Hematopoietic multipotent progenitor cell (in vitro differentiated cells): ENCODE measurements at regions not wholly inside any gene's neighbourhood (a gene's known extent, or its start where the extent isn't known, plus 50 kb on each side); places are given as distances from the start of the nearest gene placed in this dataset.

ENCODE experiments used
- DNase-seq, 3 donors: peaks; one replicate each; pipeline ENCODE4 v3.0.0-alpha.2; 2011 to 2015; ENCODE audit warnings: low read depth in 2 of 3, low spot score in 2 of 3

GRCh38 chr2:8525582-8526402, 156.1 kb upstream of the ID2 start:
- DNase-seq = peak in 2 of 3 donors; percentile 83 to 85

GRCh38 chr2:8526403-8526696, 155.5 kb upstream of the ID2 start:
- no peak for DNase-seq

GRCh38 chr2:8527031-8527430, 154.8 kb upstream of the ID2 start:
- DNase-seq = no peak

- DNase-seq = no peak
These were observed 154.2 kb upstream of the ID2 start for GRCh38 chr2:8527676-8528075.

- no peak for DNase-seq
These were observed 153.0 kb upstream of the ID2 start for GRCh38 chr2:8528863-8529262.

GRCh38 chr2:8529706-8530277, 152.1 kb upstream of the ID2 start:
- DNase-seq = no peak

GRCh38 chr2:8531481-8531880, 150.4 kb upstream of the ID2 start:
- DNase-seq = no peak

- no peak for DNase-seq
These were observed 149.4 kb upstream of the ID2 start for GRCh38 chr2:8532438-8532837.

GRCh38 chr2:8533923-8534322, 147.9 kb upstream of the ID2 start:
- DNase-seq = no peak

GRCh38 chr2:8534386-8534728, 147.5 kb upstream of the ID2 start:
- no peak for DNase-seq

GRCh38 chr2:8534729-8535468, 147.0 kb upstream of the ID2 start:
- DNase-seq = peak in 2 of 3 donors; percentile 78 to 89

- no peak for DNase-seq
These were observed 146.4 kb upstream of the ID2 start for GRCh38 chr2:8535469-8535795.

GRCh38 chr2:8535821-8536685, 145.8 kb upstream of the ID2 start:
- no peak for DNase-seq

GRCh38 chr2:8536686-8537561, 144.9 kb upstream of the ID2 start:
- no peak for DNase-seq

GRCh38 chr2:8537562-8538155, 144.2 kb upstream of the ID2 start:
- DNase-seq = no peak

GRCh38 chr2:8538531-8538930, 143.3 kb upstream of the ID2 start:
- DNase-seq = no peak

- no peak for DNase-seq
These were observed 142.8 kb upstream of the ID2 start for GRCh38 chr2:8538931-8539621.

- DNase-seq = no peak
These were observed 141.9 kb upstream of the ID2 start for GRCh38 chr2:8539743-8540551.
